GM21576 (cell line): ENCODE measurements at regions not wholly inside any gene's neighbourhood (a gene's known extent, or its start where the extent isn't known, plus 50 kb on each side); places are given as distances from the start of the nearest gene placed in this dataset.
"Not testable (repeated sequence)": the region's sequence is repeated elsewhere in the genome, so short reads cannot be mapped to it uniquely, and the experiment has no call there.

Experiments
- ATAC-seq: cut with Tn5 transposase; IDR thresholded peaks from one replicate; pipeline ENCODE4 v1.9.1; 2021; ENCODE audit warnings: mild to moderate bottlenecking, moderate library complexity; ENCODE audit not compliant: unreplicated experiment

GRCh38 chr20:47897461-47897860, 112.2 kb upstream of the SULF2 start:
- no peak for ATAC-seq

DNA sequence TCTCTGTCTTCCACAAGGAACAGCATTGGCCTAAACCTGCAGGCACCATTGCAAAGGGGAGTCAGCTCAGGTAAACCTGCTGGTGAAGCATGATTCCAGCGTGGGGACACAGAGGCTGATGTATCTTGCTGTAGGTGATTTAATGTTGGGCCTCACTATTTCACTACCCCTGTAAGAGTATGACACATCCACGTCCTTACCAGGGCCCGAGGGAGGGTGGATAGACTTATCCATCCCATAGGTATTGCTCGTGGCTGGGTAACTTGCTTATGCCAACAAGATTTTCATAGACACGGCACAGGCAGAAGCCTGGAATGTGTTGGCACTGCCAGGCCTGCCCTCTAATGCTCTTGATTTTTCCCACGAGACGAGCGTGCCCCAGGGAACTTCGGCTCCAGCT, 107.4 kb upstream of the SULF2 start:
- ATAC-seq: not testable (repeated sequence)

- not testable (repeated sequence) for ATAC-seq
Observed at GRCh38 chr20:47890708-47891107, 105.4 kb upstream of the SULF2 start.

DNA sequence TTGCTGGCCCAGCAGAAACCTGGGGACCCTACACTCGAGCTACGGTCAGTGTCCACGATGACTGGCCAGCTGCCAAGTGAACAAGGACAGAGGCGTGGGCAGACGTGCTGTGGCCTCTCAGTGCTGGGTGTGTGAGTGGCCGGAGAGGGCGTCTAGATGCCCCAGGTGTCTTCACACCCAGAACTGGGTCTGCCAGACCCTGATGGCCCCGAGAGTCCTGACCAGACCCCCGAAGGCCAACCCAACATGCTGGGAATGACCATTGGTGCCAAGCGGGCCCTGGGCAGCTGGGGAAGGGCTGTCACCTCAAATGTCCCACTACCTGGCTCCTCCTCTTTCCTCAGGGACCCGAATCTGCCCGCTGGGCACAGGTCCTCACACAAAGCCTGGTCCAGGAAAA, 104.5 kb upstream of the SULF2 start:
- not testable (repeated sequence) for ATAC-seq

- no peak for ATAC-seq
Observed at GRCh38 chr20:47888351-47888750, 103.1 kb upstream of the SULF2 start.

GRCh38 chr20:47887477-47888080, 102.3 kb upstream of the SULF2 start:
- ATAC-seq: no peak

DNA sequence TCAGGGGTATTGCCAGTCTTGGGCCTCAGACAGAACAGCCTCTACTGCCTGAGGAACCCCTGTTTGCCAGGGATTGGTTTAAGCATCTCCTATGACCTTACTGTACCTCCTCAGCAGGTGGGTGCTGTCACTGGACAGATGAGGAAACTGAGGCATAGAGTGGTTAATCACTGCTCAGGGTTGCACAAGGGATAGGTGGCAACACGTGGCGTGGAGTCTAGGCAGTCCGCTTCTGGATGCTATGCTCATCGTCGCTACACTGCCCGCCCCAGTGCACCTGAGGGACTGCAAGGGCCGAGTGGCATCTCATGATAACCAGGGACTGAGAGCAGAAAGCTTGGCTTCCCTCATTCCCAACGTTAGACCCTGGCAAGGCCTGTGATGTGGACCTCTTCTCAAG, 101.8 kb upstream of the SULF2 start:
- no peak for ATAC-seq

- ATAC-seq: no peak
Observed at GRCh38 chr20:47886454-47887041, 101.3 kb upstream of the SULF2 start.

- ATAC-seq: no peak
Observed at GRCh38 chr20:47885909-47886453, 100.7 kb upstream of the SULF2 start.

- ATAC-seq: not testable (repeated sequence)
Observed at GRCh38 chr20:47883940-47884339, 98.7 kb upstream of the SULF2 start.

DNA sequence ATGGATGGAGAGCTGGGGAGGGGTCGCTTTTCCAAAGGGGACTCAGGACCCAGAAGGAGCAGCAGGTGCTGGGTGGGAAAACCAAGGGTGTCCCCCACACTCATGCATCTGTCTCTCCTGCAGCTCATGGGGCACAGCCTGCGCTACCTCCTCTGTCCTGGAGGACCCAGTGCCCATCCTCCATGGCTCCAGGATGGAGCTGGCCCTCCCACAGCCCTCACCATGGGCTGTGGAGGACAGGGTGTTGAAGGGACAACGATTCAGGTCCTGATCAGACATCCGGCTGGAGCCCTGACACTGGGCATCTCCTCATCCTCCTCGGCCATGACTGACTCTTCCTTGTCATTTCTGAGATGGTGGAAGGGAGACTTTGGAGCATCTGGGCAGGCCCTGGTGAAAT, 97.9 kb upstream of the SULF2 start:
- no peak for ATAC-seq

- ATAC-seq: no peak
Observed at GRCh38 chr20:47879771-47880170, 94.5 kb upstream of the SULF2 start.

DNA sequence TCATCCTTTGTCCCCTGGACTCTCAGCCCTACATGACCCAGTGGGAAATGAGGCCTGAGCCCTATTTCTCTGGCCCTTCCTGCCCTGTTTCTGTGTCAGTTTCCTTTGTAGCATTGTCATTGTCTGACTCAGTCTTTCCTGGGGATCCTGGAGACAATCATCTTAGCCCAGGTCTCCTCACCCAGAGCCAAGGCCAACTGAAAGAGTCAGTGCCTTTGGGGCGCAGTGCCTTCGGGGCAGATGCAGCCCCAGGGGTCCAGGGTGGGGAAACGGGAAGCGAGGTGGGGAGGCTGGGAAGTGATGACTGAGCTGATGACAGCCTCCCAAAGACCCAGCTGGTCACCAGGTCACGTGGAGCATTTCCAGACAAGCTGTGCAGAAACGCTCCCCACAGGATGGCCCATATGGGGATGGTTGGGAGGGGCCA, 93.3 kb upstream of the SULF2 start:
- no peak for ATAC-seq

DNA sequence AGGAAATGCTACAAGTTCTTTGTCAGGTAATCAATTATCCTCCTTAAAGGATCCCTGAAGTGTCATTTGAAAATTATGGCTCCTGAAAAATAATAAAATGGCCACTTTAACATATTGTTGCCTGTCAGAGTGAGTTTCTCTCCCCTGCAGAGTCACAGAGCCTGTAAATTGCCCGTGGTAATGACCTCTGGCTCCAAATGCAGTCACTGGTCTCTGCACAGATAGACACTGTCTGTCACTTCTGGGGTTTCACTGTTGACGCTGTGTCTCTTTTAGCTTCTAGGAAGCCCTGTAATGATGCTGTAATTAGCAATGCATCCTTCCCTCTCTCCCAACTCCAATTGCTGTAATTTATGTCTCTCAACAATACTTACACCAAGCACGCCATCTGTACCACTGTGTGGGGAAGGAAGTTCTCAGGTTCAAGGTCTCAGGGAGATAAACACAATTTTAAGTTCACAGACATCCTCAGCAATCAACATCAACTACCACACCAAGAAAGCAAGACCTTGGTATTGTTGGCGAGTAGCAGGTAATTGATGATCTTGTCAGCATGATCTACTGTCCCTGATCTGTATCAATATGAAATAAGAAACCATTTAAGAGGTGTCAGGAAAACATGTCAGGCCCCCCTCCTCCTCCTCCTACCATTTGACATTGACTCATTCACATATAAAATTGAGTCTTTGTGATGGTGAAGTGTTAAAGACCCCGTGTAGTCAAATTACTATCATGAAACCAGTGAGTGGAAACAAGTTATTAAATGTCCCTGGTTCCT, 91.2 kb upstream of the SULF2 start:
- ATAC-seq: no peak

DNA sequence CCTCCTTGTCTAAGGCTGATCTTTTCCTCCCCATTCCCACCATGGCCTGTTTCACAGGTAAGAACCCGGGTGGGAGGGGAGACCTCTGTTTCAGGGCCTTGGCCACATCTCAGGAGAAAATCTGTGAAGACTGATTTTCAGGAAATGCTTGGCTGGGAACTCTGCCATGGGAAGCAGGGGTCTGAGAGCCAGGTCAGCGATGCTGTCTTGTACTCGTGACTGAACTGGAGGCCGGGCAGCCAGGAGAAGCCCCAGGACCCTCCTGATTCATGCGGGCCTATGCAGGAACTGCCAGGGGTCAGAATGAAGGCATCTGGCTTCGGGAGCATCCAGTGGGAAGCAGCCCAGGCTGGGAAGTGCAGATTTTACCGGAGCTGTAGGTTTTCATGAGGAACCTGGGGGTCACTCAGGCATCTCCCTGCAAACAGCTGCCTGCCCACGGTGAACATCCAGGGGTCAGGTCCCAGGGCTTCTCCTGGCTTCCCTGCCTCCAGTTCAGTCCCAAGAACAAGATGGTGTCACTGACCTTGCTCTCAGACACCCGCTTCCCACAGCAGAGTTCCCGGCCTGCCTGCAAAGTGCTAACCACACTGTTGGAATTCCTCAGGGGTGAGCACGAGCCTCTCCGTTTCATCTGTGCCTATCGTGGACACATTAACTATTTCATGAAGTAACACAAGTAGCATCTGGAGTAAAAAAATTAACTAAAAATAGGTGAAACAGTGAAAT, 90.2 kb upstream of the SULF2 start:
- no peak for ATAC-seq

- ATAC-seq: no peak
Observed at GRCh38 chr20:47872341-47872740, 87.1 kb upstream of the SULF2 start.

- no peak for ATAC-seq
Observed at GRCh38 chr20:47870475-47870874, 85.2 kb upstream of the SULF2 start.

GRCh38 chr20:47868744-47869143, 83.5 kb upstream of the SULF2 start:
- ATAC-seq: no peak

GRCh38 chr20:47868236-47868635, 83.0 kb upstream of the SULF2 start:
- ATAC-seq: no peak

GRCh38 chr20:47867831-47868230, 82.5 kb upstream of the SULF2 start:
- no peak for ATAC-seq

DNA sequence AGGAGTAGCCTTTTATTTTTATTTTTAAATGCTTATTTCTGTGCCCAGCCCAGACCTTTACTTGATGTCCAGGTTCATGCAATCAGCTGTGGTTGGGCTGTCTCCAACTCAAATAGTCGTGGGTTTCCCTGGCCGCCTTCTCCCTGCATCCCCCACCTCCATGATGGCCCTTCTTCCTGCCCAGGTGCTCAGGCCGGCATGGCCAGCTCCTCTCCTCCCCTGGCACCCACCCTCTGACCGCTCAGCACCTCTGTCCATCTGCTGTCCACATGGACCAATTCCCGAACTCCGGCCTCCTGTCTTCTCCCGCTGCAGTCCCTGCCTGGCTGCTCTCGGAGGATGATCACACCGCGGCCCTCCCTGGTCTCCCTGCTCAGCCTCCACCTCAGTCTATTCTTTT, 81.2 kb upstream of the SULF2 start:
- ATAC-seq: no peak
